OCI-LY1 (cell line): ENCODE measurements at regions not wholly inside any gene's neighbourhood (a gene's known extent, or its start where the extent isn't known, plus 50 kb on each side); places are given as distances from the start of the nearest gene placed in this dataset.

Source experiments
- EZH2 ChIP-seq: fragments of 200-600 bp; sonication (generic), shearing (Covaris generic); IDR thresholded peaks from 2 replicates; pipeline ENCODE4 v1.8.0; 2017; ENCODE audit warnings: borderline replicate concordance, mixed run types, mild to moderate bottlenecking, antibody characterized with exemption, low read length, moderate library complexity, mixed read lengths
- TF ChIP-seq, protein P1 (sequence below): fragments of 200-600 bp; sonication (generic), shearing (Covaris generic); IDR thresholded peaks from 2 replicates; pipeline ENCODE4 v1.5.1; 2017; ENCODE audit warnings: mild to moderate bottlenecking, antibody characterized with exemption, low read length, moderate library complexity, mixed read lengths

DNA sequence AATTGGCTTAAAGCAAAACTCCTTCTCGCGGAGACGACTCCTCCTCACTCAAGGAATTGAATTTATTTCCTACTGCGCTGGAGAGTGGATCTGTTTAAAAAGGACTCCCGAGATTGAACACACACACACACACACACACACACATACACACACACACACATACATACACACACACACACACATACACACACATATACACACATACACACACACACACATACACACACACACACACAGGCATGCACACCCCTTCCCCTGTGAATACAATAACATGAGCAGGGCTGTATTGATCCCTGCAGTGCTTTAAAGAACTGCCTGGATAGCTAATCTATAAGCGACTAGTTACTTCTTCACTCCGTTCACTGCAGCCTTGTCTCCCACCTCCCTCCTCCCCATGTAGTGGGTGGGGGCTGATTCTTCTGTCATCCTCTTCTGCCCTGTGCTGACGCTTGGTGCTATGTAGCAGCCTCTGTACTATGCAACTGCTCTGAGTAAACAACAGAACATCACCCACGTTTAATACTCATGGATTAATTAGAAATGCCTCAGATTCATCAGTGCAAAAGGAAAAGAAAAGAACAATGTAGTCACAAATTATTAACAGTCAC is 549.0 kb downstream of the CDH26 start:
- TF ChIP-seq, protein P1, sequence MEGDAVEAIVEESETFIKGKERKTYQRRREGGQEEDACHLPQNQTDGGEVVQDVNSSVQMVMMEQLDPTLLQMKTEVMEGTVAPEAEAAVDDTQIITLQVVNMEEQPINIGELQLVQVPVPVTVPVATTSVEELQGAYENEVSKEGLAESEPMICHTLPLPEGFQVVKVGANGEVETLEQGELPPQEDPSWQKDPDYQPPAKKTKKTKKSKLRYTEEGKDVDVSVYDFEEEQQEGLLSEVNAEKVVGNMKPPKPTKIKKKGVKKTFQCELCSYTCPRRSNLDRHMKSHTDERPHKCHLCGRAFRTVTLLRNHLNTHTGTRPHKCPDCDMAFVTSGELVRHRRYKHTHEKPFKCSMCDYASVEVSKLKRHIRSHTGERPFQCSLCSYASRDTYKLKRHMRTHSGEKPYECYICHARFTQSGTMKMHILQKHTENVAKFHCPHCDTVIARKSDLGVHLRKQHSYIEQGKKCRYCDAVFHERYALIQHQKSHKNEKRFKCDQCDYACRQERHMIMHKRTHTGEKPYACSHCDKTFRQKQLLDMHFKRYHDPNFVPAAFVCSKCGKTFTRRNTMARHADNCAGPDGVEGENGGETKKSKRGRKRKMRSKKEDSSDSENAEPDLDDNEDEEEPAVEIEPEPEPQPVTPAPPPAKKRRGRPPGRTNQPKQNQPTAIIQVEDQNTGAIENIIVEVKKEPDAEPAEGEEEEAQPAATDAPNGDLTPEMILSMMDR = no peak
- no peak for TF ChIP-seq EZH2
